SK-N-SH treated with all-trans-retinoic acid at 6 μM for 48 hours (cell line): ENCODE measurements at regions not wholly inside any gene's neighbourhood (a gene's known extent, or its start where the extent isn't known, plus 50 kb on each side); places are given as distances from the start of the nearest gene placed in this dataset.

Experiments used
- ARNTL ChIP-seq: fragments of 450-650 bp; formaldehyde crosslinking; IDR thresholded peaks from 2 replicates; pipeline ENCODE4 v1.5.0; 2020; ENCODE audit warnings: low read depth, mild to moderate bottlenecking, moderate library complexity, borderline replicate concordance
- ZFP3 ChIP-seq: fragments of 250-450 bp; sonication (Bioruptor Pico); IDR thresholded peaks from 2 replicates; pipeline ENCODE4 v1.5.0; 2020; ENCODE audit warnings: mild to moderate bottlenecking, moderate library complexity
- ZNF565 ChIP-seq: fragments of 450-650 bp; formaldehyde crosslinking; conservative IDR thresholded peaks from 2 replicates; pipeline ENCODE4 v1.5.0; 2020; ENCODE audit warnings: low read depth, mild to moderate bottlenecking, moderate library complexity
- ZNF8 ChIP-seq: fragments of 450-650 bp; formaldehyde crosslinking; IDR thresholded peaks from 2 replicates; pipeline ENCODE4 v1.5.0; 2020; ENCODE audit warnings: mild to moderate bottlenecking, moderate library complexity

GRCh38 chr14:101098177-101098576 is 194.7 kb upstream of the RTL1 start:
- TF ChIP-seq ZNF565 (CRISPR knock-in tag) (no peak), ZFP3 (CRISPR knock-in tag) (no peak), ZNF8 (CRISPR knock-in tag) (no peak), ARNTL (CRISPR knock-in tag) (no peak)
